ENCODE measurements at regions not wholly inside any gene's neighbourhood (a gene's known extent, or its start where the extent isn't known, plus 50 kb on each side); places are given as distances from the start of the nearest gene placed in this dataset.

DNA sequence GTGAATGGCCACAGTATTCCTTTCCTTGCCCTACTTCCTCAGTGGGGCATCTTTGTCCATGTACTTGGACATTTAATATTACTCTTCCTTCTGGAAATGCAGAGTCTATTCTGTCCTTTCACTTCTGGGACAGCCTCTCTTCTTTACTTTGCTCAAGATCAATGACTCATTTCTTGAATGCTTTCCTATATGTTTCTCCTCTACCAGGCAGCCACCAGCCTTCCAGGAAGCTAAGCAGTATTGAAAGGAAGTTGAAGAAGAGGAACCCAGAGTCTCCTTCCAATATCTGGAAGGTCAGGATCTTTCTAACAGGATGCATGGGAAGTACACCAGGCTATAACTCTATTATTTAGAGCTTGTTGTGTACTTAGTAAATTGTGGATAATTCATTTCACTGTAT lies 182.8 kb downstream of the CD47 start:
- Histone ChIP-seq H2BK20ac (ENCODE audit: low read depth, low read length, poor library complexity, severe bottlenecking) (no peak overlapping the region), H2BK5ac (ENCODE audit: insufficient read length, low read length) (no peak overlapping the region), H4K8ac (replicated peaks; ENCODE audit: insufficient read length, low read depth, low read length) (no peak overlapping the region), H3K9me3 (ENCODE audit: control insufficient read depth, low read depth, low read length) (no peaks in the 10 kb centered on the region), H2AFZ (ENCODE audit: low read length) (no peak overlapping the region), H4K91ac (ENCODE audit: insufficient read length, low read depth, low read length) (no peak overlapping the region), H3K23ac (ENCODE audit: insufficient read length, low read depth, low read length) (no peak overlapping the region), H4K5ac (ENCODE audit: insufficient read length, low read depth, low read length) (no peak overlapping the region), H3K56ac (ENCODE audit: insufficient read length, low read depth, low read length) (no peak overlapping the region), H3K27ac (ENCODE audit: insufficient read length, low read depth, low read length) (no peak overlapping the region), H3K18ac (ENCODE audit: insufficient read length, low read depth, low read length) (no peak overlapping the region), H3K9ac (ENCODE audit: extremely low read depth, insufficient read length, low read length) (no peak overlapping the region), H3K4ac (ENCODE audit: low read depth, low read length) (no peak overlapping the region), H3K27me3 (ENCODE audit: insufficient read depth, low read length) (no peaks in the 10 kb centered on the region), H3T11ph (ENCODE audit: low read length) (no peak overlapping the region), H2BK12ac (ENCODE audit: insufficient read length, low read depth, low read length) (no peak overlapping the region), H2AK5ac (ENCODE audit: insufficient read length, low read length) (no peak overlapping the region), H3K23me2 (ENCODE audit: insufficient read length, low read depth, low read length, poor library complexity, severe bottlenecking) (no peaks in the 10 kb centered on the region), H2BK15ac (ENCODE audit: low read depth, low read length) (no peak overlapping the region), H3K4me2 (ENCODE audit: insufficient read depth, insufficient read length, low read length) (no peak overlapping the region), H2BK120ac (ENCODE audit: low read depth, low read length, poor library complexity, severe bottlenecking) (no peak overlapping the region), H3K4me1 (ENCODE audit: insufficient read depth, low read length) (no peaks in the 10 kb centered on the region), H4K20me1 (ENCODE audit: control insufficient read depth, insufficient read depth, insufficient read length) (no peaks in the 10 kb centered on the region), H3K14ac (ENCODE audit: insufficient read depth, low read length) (no peak overlapping the region), H3K79me2 (ENCODE audit: insufficient read depth, low read length) (no peaks in the 10 kb centered on the region), H3K79me1 (ENCODE audit: insufficient read depth, low read depth, low read length, poor library complexity, severe bottlenecking) (no peaks in the 10 kb centered on the region)
- Mint-ChIP-seq H3K36me3 (ENCODE audit: insufficient read depth in 1 of 3, low read depth in 3 of 3) (no peaks in the 10 kb centered on the region), H3K4me1 (no peaks in the 10 kb centered on the region), H3K27me3 (ENCODE audit: low read depth) (no peaks in the 10 kb centered on the region), H3K27ac (no peak overlapping the region), H3K4me3 (no peak overlapping the region), H3K9me3 (no peaks in the 10 kb centered on the region)
- no peak for DNase-seq
- TF ChIP-seq, protein P1, sequence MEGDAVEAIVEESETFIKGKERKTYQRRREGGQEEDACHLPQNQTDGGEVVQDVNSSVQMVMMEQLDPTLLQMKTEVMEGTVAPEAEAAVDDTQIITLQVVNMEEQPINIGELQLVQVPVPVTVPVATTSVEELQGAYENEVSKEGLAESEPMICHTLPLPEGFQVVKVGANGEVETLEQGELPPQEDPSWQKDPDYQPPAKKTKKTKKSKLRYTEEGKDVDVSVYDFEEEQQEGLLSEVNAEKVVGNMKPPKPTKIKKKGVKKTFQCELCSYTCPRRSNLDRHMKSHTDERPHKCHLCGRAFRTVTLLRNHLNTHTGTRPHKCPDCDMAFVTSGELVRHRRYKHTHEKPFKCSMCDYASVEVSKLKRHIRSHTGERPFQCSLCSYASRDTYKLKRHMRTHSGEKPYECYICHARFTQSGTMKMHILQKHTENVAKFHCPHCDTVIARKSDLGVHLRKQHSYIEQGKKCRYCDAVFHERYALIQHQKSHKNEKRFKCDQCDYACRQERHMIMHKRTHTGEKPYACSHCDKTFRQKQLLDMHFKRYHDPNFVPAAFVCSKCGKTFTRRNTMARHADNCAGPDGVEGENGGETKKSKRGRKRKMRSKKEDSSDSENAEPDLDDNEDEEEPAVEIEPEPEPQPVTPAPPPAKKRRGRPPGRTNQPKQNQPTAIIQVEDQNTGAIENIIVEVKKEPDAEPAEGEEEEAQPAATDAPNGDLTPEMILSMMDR (conservative IDR thresholded peaks at IDR 0.05): no peak

All from H9 (cell line).